SJCRH30 (cell line): ENCODE measurements at regions not wholly inside any gene's neighbourhood (a gene's known extent, or its start where the extent isn't known, plus 50 kb on each side); places are given as distances from the start of the nearest gene placed in this dataset.
A peak's percentile ranks its signal among the peaks of the same experiment; 100 is the strongest.
"Not testable (repeated sequence)": the region's sequence is repeated elsewhere in the genome, so short reads cannot be mapped to it uniquely, and the experiment has no call there.

Experiments
- DNase-seq, 2 experiments: peaks; one replicate each; pipeline ENCODE4 v3.0.0-alpha.2; 2015 to 2020
- H3K27ac ChIP-seq: fragments of 250-450 bp; sonication (Bioruptor Pico); 2 replicates; pipeline ENCODE4 v1.5.1; 2020; ENCODE audit warnings: mild to moderate bottlenecking, moderate library complexity
- H3K27me3 ChIP-seq: fragments of 250-450 bp; sonication (Bioruptor Pico); 2 replicates; pipeline ENCODE4 v1.5.1; 2020; ENCODE audit warnings: mild to moderate bottlenecking, moderate library complexity
- H3K36me3 ChIP-seq: fragments of 250-450 bp; sonication (Bioruptor Pico); 2 replicates; pipeline ENCODE4 v1.5.1; 2020; ENCODE audit warnings: mild to moderate bottlenecking, moderate library complexity
- H3K4me1 ChIP-seq: fragments of 250-450 bp; sonication (Bioruptor Pico); 2 replicates; pipeline ENCODE4 v1.5.1; 2020; ENCODE audit warnings: mild to moderate bottlenecking, moderate library complexity
- H3K4me3 ChIP-seq: fragments of 250-450 bp; sonication (Bioruptor Pico); 2 replicates; pipeline ENCODE4 v1.5.1; 2020; ENCODE audit warnings: mild to moderate bottlenecking, moderate library complexity
- H3K9me3 ChIP-seq: fragments of 250-450 bp; sonication (Bioruptor Pico); replicated peaks from 2 replicates; pipeline ENCODE4 v1.5.1; 2020; ENCODE audit warnings: mild to moderate bottlenecking, moderate library complexity

DNA sequence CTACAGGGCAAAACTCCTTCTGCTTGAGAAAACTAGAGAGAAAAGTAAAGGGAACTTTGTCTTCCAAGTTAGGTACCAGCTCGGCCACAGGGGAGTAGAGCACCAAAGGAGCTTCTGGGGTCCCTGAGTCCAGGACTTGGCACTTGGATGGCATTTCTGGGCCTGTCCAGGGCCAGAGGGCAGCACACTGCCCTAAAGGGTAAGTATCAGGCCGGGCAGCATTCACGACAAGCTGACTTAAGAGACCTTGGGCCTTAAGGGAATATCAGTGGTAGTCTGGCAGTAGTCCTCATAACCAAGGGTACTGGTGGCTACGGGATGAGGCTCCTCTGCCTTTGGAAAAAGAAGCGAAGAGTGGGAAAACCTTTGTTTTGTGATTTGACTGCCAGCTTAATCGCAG, 632.7 kb downstream of the KLHL13 start:
- no peaks in the 10 kb centered on the region for H3K4me1 ChIP-seq
- H3K27me3 ChIP-seq = no peaks in the 10 kb centered on the region
- no peaks in the 10 kb centered on the region for H3K36me3 ChIP-seq
- H3K4me3 ChIP-seq = no peak overlapping the region
- no peak for DNase-seq
- no peaks in the 10 kb centered on the region for H3K9me3 ChIP-seq
- H3K27ac ChIP-seq = no peak overlapping the region

DNA sequence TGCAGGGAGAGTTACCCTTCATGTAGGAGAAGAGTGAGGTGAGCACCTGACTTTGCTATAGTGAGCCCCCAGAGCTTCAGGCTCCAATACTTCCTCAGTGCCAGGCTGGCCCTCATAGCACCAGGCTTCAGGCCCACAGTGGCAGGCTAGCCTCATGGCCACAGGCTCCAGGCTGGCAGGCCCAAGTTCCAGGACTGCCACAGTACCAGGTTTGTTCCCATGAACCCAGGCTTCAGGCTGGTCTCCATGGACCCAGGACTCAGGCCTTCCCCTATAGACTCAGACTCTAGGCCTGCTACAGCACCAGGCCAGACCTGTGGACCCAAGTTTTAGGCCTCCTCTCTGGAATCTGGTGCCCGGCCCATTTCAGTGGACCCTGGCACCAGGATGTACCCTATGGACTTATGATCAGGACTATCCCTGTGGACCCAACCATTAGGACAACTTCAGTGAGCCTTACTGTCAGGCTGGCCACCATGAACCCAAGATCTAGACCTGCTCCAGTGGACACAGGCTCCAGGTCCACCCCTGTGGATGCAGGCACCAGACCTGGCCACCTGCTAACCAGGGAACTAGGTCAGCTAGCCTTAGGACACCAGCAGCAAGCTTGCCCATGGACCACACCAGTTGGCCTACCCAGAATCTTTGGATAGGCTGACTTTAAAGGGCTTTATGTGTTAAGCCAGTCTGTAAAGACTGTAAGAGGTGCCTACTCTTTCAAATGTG, 658.2 kb downstream of the KLHL13 start:
- Histone ChIP-seq H3K4me1 (no peaks in the 10 kb centered on the region), H3K9me3 (no peaks in the 10 kb centered on the region), H3K36me3 (no peaks in the 10 kb centered on the region), H3K4me3 (no peak overlapping the region), H3K27ac (no peak overlapping the region), H3K27me3 (no peaks in the 10 kb centered on the region)
- DNase-seq = no peak

GRCh38 chrX:117455787-117456186, 660.8 kb downstream of the KLHL13 start:
- H3K4me3 ChIP-seq = no peak overlapping the region
- no peaks in the 10 kb centered on the region for H3K27me3 ChIP-seq
- H3K27ac ChIP-seq = no peak overlapping the region
- H3K9me3 ChIP-seq = no peaks in the 10 kb centered on the region
- H3K36me3 ChIP-seq = no peaks in the 10 kb centered on the region
- no peak for DNase-seq
- H3K4me1 ChIP-seq = no peaks in the 10 kb centered on the region

GRCh38 chrX:117429501-117429900, 687.1 kb downstream of the KLHL13 start:
- DNase-seq = peak; percentile 71 to 81

GRCh38 chrX:117407449-117408150, 709.0 kb downstream of the KLHL13 start:
- no peaks in the 10 kb centered on the region for H3K27me3 ChIP-seq
- H3K4me1 ChIP-seq = no peaks in the 10 kb centered on the region
- H3K36me3 ChIP-seq = no peaks in the 10 kb centered on the region
- no peak overlapping the region for H3K4me3 ChIP-seq
- no peaks in the 10 kb centered on the region for H3K9me3 ChIP-seq
- no peak for DNase-seq
- H3K27ac ChIP-seq = no peak overlapping the region

More at GRCh38 chrX:117429501-117429900, 687.1 kb downstream of the KLHL13 start:
- no peaks in the 10 kb centered on the region for H3K36me3 ChIP-seq
- H3K4me3 ChIP-seq = no peak overlapping the region
- no peaks in the 10 kb centered on the region for H3K27me3 ChIP-seq
- H3K4me1 ChIP-seq = peaks cover 13% of the 10 kb centered on the region
- peak overlapping the region; percentile 19; the same call in 1 of the 2 replicates for H3K27ac ChIP-seq
- H3K9me3 ChIP-seq = no peaks in the 10 kb centered on the region

DNA sequence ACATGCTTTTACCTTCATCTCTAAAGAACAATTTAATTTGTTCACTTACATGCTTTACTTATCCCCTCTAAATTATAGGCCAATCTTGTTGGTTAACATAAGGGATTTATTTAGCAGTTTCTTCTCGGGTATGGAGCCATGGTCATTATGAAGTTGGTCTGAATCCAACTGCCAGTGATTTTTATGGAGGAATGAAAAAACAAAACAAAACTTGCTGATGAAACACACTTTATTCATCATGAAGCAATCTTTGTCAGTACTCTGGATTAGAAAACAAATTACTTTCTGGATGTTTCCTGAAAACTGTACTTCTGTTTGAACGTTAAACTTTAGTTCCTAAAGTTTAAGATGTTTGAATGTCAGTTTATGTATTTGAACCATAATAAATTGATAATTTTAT, 715.8 kb downstream of the KLHL13 start:
- no peaks in the 10 kb centered on the region for H3K27me3 ChIP-seq
- DNase-seq = no peak
- H3K4me3 ChIP-seq = no peak overlapping the region
- no peaks in the 10 kb centered on the region for H3K9me3 ChIP-seq
- H3K4me1 ChIP-seq = no peaks in the 10 kb centered on the region
- H3K27ac ChIP-seq = no peak overlapping the region
- H3K36me3 ChIP-seq = no peaks in the 10 kb centered on the region

- Histone ChIP-seq H3K4me1 (no peaks in the 10 kb centered on the region), H3K27me3 (no peaks in the 10 kb centered on the region), H3K27ac (no peak overlapping the region), H3K4me3 (no peak overlapping the region), H3K9me3 (no peaks in the 10 kb centered on the region), H3K36me3 (no peaks in the 10 kb centered on the region)
- DNase-seq = no peak
These were observed 716.6 kb downstream of the KLHL13 start for GRCh38 chrX:117400005-117400404.

- no peaks in the 10 kb centered on the region for H3K9me3 ChIP-seq
- H3K36me3 ChIP-seq = no peaks in the 10 kb centered on the region
- no peaks in the 10 kb centered on the region for H3K27me3 ChIP-seq
- H3K27ac ChIP-seq = no peak overlapping the region
- no peak overlapping the region for H3K4me3 ChIP-seq
- no peaks in the 10 kb centered on the region for H3K4me1 ChIP-seq
- DNase-seq = no peak
These were observed 718.8 kb downstream of the KLHL13 start for GRCh38 chrX:117397844-117398243.

DNA sequence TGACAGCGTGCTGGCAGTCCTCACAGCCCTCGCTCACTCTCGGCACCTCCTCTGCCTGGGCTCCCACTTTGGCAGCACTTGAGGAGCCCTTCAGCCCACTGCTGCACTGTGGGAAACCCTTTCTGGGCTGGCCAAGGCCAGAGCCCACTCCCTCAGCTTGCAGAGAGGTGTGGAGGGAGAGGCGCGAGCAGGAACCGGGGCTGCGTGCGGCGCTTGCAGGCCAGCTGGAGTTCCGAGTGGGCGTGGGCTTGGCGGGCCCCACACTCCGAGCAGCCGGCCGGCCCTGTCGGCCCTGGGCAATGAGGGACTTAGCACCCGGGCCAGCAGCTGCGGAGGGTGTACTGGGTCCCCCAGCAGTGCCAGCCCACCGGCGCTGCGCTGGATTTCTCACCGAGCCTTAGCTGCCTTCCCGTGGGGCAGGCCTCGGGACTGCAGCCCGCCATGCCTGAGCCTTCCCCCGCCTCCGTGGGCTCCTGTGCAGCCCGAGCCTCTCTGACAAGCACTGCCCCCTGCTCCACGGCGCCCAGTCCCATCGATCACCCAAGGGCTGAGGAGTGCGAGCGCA, 722.0 kb downstream of the KLHL13 start:
- H3K27me3 ChIP-seq, H3K4me3 ChIP-seq, H3K36me3 ChIP-seq, H3K4me1 ChIP-seq, H3K9me3 ChIP-seq, H3K27ac ChIP-seq, DNase-seq: not testable (repeated sequence)

- not testable (repeated sequence) for H3K27me3 ChIP-seq, H3K36me3 ChIP-seq, H3K27ac ChIP-seq, H3K4me3 ChIP-seq, H3K9me3 ChIP-seq, DNase-seq, H3K4me1 ChIP-seq
These were observed 724.2 kb downstream of the KLHL13 start for GRCh38 chrX:117392360-117392759.

DNA sequence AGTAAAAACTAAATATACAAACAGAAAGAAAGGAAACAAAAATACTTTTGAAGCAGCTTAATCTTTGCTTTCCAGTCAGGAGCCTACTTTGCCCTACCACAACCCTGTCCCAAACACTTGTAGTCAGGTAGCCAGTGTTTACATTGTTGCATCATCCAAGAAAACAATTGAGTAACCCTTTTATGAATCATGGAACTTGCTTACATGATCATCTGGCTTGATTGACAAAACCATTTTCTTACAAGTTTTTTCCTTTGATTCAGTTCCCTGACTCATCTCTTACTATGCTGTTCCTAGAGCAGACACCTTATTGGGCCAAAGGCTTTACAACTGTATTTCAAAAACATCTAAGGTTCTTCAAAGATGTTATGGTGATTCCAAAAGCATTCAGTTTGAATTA, 740.1 kb downstream of the KLHL13 start:
- no peaks in the 10 kb centered on the region for H3K9me3 ChIP-seq
- DNase-seq = no peak

DNA sequence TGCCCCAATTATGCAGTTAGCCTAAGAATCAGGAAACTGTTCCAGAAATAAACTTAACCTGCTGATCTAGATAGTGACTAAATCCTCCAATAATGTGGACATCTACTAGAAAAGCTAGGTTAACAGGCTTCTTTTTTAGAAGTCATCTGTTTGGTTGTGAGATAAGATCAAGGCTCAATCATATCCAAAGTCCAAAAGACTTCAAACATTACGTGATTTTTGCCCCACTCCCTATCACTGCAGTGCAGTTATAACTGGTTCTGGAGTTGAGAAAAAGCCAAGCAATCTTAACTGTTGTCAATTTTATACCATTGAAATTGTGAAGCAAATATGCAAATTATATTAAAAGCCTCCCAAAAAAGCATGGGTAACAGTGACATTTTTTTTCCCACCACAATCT, 781.4 kb downstream of the KLHL13 start:
- no peaks in the 10 kb centered on the region for H3K27me3 ChIP-seq
- no peak overlapping the region for H3K4me3 ChIP-seq
- no peaks in the 10 kb centered on the region for H3K9me3 ChIP-seq
- no peak overlapping the region for H3K27ac ChIP-seq
- no peak for DNase-seq
- H3K4me1 ChIP-seq = no peaks in the 10 kb centered on the region
- H3K36me3 ChIP-seq = no peaks in the 10 kb centered on the region

More for the DNA sequence above, 740.1 kb downstream of the KLHL13 start:
- Histone ChIP-seq H3K4me3 (no peak overlapping the region), H3K36me3 (no peaks in the 10 kb centered on the region), H3K4me1 (no peaks in the 10 kb centered on the region), H3K27ac (no peak overlapping the region), H3K27me3 (no peaks in the 10 kb centered on the region)

- no peak overlapping the region for H3K4me3 ChIP-seq
These were observed 789.2 kb downstream of the KLHL13 start for GRCh38 chrX:117327373-117327772.

GRCh38 chrX:117325706-117326105, 790.9 kb downstream of the KLHL13 start:
- no peaks in the 10 kb centered on the region for H3K27me3 ChIP-seq
- no peak overlapping the region for H3K4me3 ChIP-seq
- H3K36me3 ChIP-seq = no peaks in the 10 kb centered on the region
- H3K4me1 ChIP-seq = no peaks in the 10 kb centered on the region
- DNase-seq = no peak
- H3K9me3 ChIP-seq = no peaks in the 10 kb centered on the region
- no peak overlapping the region for H3K27ac ChIP-seq

More at GRCh38 chrX:117327373-117327772, 789.2 kb downstream of the KLHL13 start:
- no peaks in the 10 kb centered on the region for H3K27me3 ChIP-seq
- H3K9me3 ChIP-seq = no peaks in the 10 kb centered on the region
- no peaks in the 10 kb centered on the region for H3K36me3 ChIP-seq
- H3K27ac ChIP-seq = no peak overlapping the region
- H3K4me1 ChIP-seq = no peaks in the 10 kb centered on the region
- no peak for DNase-seq

GRCh38 chrX:117305168-117305766, 811.3 kb downstream of the KLHL13 start:
- H3K27me3 ChIP-seq = no peaks in the 10 kb centered on the region
- H3K4me3 ChIP-seq = no peak overlapping the region
- no peaks in the 10 kb centered on the region for H3K4me1 ChIP-seq
- DNase-seq = no peak
- H3K27ac ChIP-seq = no peak overlapping the region
- no peaks in the 10 kb centered on the region for H3K36me3 ChIP-seq
- H3K9me3 ChIP-seq = no peaks in the 10 kb centered on the region
